Neural cell (in vitro differentiated cells): ENCODE measurements at regions not wholly inside any gene's neighbourhood (a gene's known extent, or its start where the extent isn't known, plus 50 kb on each side); places are given as distances from the start of the nearest gene placed in this dataset.

ENCODE experiments used
- H2AFZ ChIP-seq: fragments of 200-600, 300-800 bp; sonication (generic), shearing (Covaris generic); 2 replicates; pipeline ENCODE4 v1.6.0; 2014; ENCODE audit warnings: low read depth, mild to moderate bottlenecking, antibody characterized with exemption, low read length, moderate library complexity
- H3F3A ChIP-seq: fragments of 200-600 bp; shearing (Covaris generic); 2 replicates; pipeline ENCODE4 v1.6.1; 2016; ENCODE audit warnings: mild to moderate bottlenecking, moderate library complexity, mixed read lengths, antibody characterized with exemption, low read length; ENCODE audit not compliant: insufficient read depth, poor library complexity, severe bottlenecking
- H3K27ac ChIP-seq: fragments of 200-600, 300-800 bp; sonication (generic), shearing (Covaris generic); 2 replicates; pipeline ENCODE4 v1.5.1; 2014; ENCODE audit warnings: mild to moderate bottlenecking, low read length, moderate library complexity
- H3K27me3 ChIP-seq: fragments of 300-800, 200-600 bp; sonication (generic), shearing (Covaris generic); 2 replicates; pipeline ENCODE4 v1.6.0; 2014; ENCODE audit warnings: mild to moderate bottlenecking, low read depth, low read length, moderate library complexity; ENCODE audit not compliant: insufficient read depth
- H3K36me3 ChIP-seq: fragments of 300-800, 200-600 bp; sonication (generic), shearing (Covaris generic); 2 replicates; pipeline ENCODE4 v1.5.1; 2014; ENCODE audit warnings: mild to moderate bottlenecking, antibody characterized with exemption, low read length, moderate library complexity; ENCODE audit not compliant: insufficient read depth
- H3K4me2 ChIP-seq: fragments of 300-800, 200-600 bp; sonication (generic), shearing (Covaris generic); 2 replicates; pipeline ENCODE4 v1.6.0; 2014; ENCODE audit warnings: mild to moderate bottlenecking, low read length
- H3K4me3 ChIP-seq: fragments of 300-800, 200-600 bp; sonication (generic), shearing (Covaris generic); 2 replicates; pipeline ENCODE4 v1.5.1; 2014; ENCODE audit warnings: mild to moderate bottlenecking, low read length, moderate library complexity
- H3K79me2 ChIP-seq: fragments of 200-600 bp; shearing (Covaris generic); replicated peaks from 2 replicates; pipeline ENCODE4 v1.6.0; 2014; ENCODE audit warnings: mild to moderate bottlenecking, low read length, moderate library complexity; ENCODE audit not compliant: insufficient read depth
- H3K9ac ChIP-seq: fragments of 300-800, 200-600 bp; sonication (generic), shearing (Covaris generic); 2 replicates; pipeline ENCODE4 v1.6.1; 2016; ENCODE audit warnings: mild to moderate bottlenecking, low read length, mixed read lengths
- H3K9me2 ChIP-seq: fragments of 200-600 bp; shearing (Covaris generic); 2 replicates; pipeline ENCODE4 v1.6.1; 2016; ENCODE audit warnings: mild to moderate bottlenecking, low read length, mixed read lengths; ENCODE audit not compliant: insufficient read depth
- H3K9me3 ChIP-seq: fragments of 200-600, 300-800 bp; sonication (generic), shearing (Covaris generic); 2 replicates; pipeline ENCODE4 v1.6.1; 2016; ENCODE audit warnings: mild to moderate bottlenecking, mixed run types, low read length, moderate library complexity, mixed read lengths
- H4K20me1 ChIP-seq: fragments of 200-600 bp; shearing (Covaris generic); 2 replicates; pipeline ENCODE4 v1.6.1; 2016; ENCODE audit warnings: mild to moderate bottlenecking, mixed run types; ENCODE audit not compliant: insufficient read depth
- CTCF ChIP-seq: fragments of 450-650 bp; IDR thresholded peaks from 2 replicates; pipeline ENCODE4 v1.5.1; 2014; ENCODE audit warnings: antibody characterized with exemption, mild to moderate bottlenecking, moderate library complexity; ENCODE audit not compliant: poor library complexity, severe bottlenecking
- EP300 ChIP-seq: fragments of 450-650 bp; conservative IDR thresholded peaks from 2 replicates; pipeline ENCODE4 v1.6.1; 2014; ENCODE audit warnings: antibody characterized with exemption, mild to moderate bottlenecking, moderate library complexity; ENCODE audit not compliant: poor library complexity, severe bottlenecking
- EZH2 ChIP-seq: fragments of 200-600, 300-800 bp; shearing (Covaris generic), sonication (generic); IDR thresholded peaks from 2 replicates; pipeline ENCODE4 v1.6.1; 2014; ENCODE audit warnings: antibody characterized with exemption, low read length, borderline replicate concordance, mild to moderate bottlenecking; ENCODE audit not compliant: insufficient read depth, poor library complexity, severe bottlenecking
- MXI1 ChIP-seq: fragments of 450-650 bp; conservative IDR thresholded peaks from 2 replicates; pipeline ENCODE4 v1.6.1; 2014; ENCODE audit warnings: antibody characterized with exemption, mild to moderate bottlenecking; ENCODE audit not compliant: poor library complexity, severe bottlenecking
- POLR2AphosphoS5 ChIP-seq: IDR thresholded peaks from 2 replicates; pipeline ENCODE4 v1.6.1; 2012
- RAD21 ChIP-seq: fragments of 450-650 bp; conservative IDR thresholded peaks from 2 replicates; pipeline ENCODE4 v1.6.1; 2014; ENCODE audit warnings: antibody characterized with exemption, mild to moderate bottlenecking, moderate library complexity
- REST ChIP-seq: IDR thresholded peaks from 2 replicates; pipeline ENCODE4 v1.6.1; 2012; ENCODE audit warnings: borderline replicate concordance
- SMC3 ChIP-seq: fragments of 450-650 bp; conservative IDR thresholded peaks from 2 replicates; pipeline ENCODE4 v1.6.1; 2014; ENCODE audit warnings: antibody characterized with exemption, mild to moderate bottlenecking, moderate library complexity; ENCODE audit not compliant: poor library complexity
- TAF1 ChIP-seq: IDR thresholded peaks from 2 replicates; pipeline ENCODE4 v1.6.1; 2012; ENCODE audit warnings: low read depth

GRCh38 chr21:35479065-35479448 lies 430.0 kb upstream of the RUNX1 start:
- TF ChIP-seq REST, result no peak
- TF ChIP-seq CTCF, result no peak
- no peak for TF ChIP-seq EP300
- no peak for TF ChIP-seq RAD21
- TF ChIP-seq MXI1, result no peak
- no peak for TF ChIP-seq POLR2AphosphoS5
- no peak for TF ChIP-seq EZH2
- no peak for TF ChIP-seq SMC3
- Histone ChIP-seq H3K9me3 (no peaks in the 10 kb centered on the region), H3K36me3 (no peaks in the 10 kb centered on the region), H3K27ac (no peak overlapping the region), H4K20me1 (no peaks in the 10 kb centered on the region), H3K9me2 (no peaks in the 10 kb centered on the region), H3K4me3 (no peak overlapping the region), H3K4me2 (no peak overlapping the region), H3K79me2 (no peaks in the 10 kb centered on the region), H2AFZ (no peak overlapping the region), H3K9ac (no peak overlapping the region), H3K27me3 (no peaks in the 10 kb centered on the region), H3F3A (no peaks in the 10 kb centered on the region)

GRCh38 chr21:35478161-35479064 lies 429.3 kb upstream of the RUNX1 start:
- H3K4me3 ChIP-seq, result no peak overlapping the region
- H2AFZ ChIP-seq, result no peak overlapping the region
- no peaks in the 10 kb centered on the region for H3K79me2 ChIP-seq
- no peaks in the 10 kb centered on the region for H3K36me3 ChIP-seq
- no peak overlapping the region for H3K9ac ChIP-seq
- no peak overlapping the region for H3K4me2 ChIP-seq
- no peaks in the 10 kb centered on the region for H4K20me1 ChIP-seq
- no peak overlapping the region for H3K27ac ChIP-seq
- H3F3A ChIP-seq, result no peaks in the 10 kb centered on the region
- no peaks in the 10 kb centered on the region for H3K9me2 ChIP-seq
- no peak for TF ChIP-seq REST
- TF ChIP-seq TAF1, result no peak
- no peak for TF ChIP-seq CTCF
- TF ChIP-seq SMC3, result no peak
- TF ChIP-seq EP300, result no peak
- no peak for TF ChIP-seq RAD21
- TF ChIP-seq EZH2, result no peak
- TF ChIP-seq MXI1, result no peak
- no peak for TF ChIP-seq POLR2AphosphoS5
- H3K27me3 ChIP-seq, result no peaks in the 10 kb centered on the region
- H3K9me3 ChIP-seq, result no peaks in the 10 kb centered on the region
